K562 (cell line): ENCODE measurements at regions not wholly inside any gene's neighbourhood (a gene's known extent, or its start where the extent isn't known, plus 50 kb on each side); places are given as distances from the start of the nearest gene placed in this dataset.

ENCODE experiments used
- ATAC-seq: fragments of 200-7000 bp; cut with Tn5 transposase; 3 replicates; pipeline ENCODE4 v1.9.1; 2020; ENCODE audit warnings: moderate library complexity
- BruUV-seq: library from RNA; stranded (reverse); fragments of 400-500 nt; replicated peaks from 2 replicates; lab custom pipeline; 2021; lab: Mats Ljungman, UMichigan
- CTCF ChIA-PET: fragments of 300-600 bp; formaldehyde crosslinking; extraction: SDS; loops from one replicate; lab custom pipeline; 2021; ENCODE audit warnings: low intra/inter-chr PET ratio; lab: Yijun Ruan, JAX
- POLR2A ChIA-PET: fragments of 300-600, 350-650 bp; sonication (Branson Sonifier 250); formaldehyde crosslinking; extraction: SDS; loops from one replicate; lab custom pipeline; 2021; ENCODE audit warnings: antibody characterized with exemption, inconsistent platforms; lab: Yijun Ruan, JAX
- DNase-seq, 4 experiments: peaks; one replicate each; pipeline versions ENCODE4 v3.0.0 to v3.0.0-alpha.2; 2011 to 2018; ENCODE audit warnings: low spot score in 3 of 4, mixed read lengths in 3 of 4; ENCODE audit errors: extremely low read depth in 1 of 4
- FAIRE-seq: peaks from 2 replicates; lab custom pipeline; 2011; peaks lifted over from hg19 to GRCh38; lab: Jason Lieb, UNC
- H2AFZ ChIP-seq: 2 replicates; pipeline ENCODE4 v1.6.0; 2011; ENCODE audit warnings: low read depth, low read length, control low read depth, inconsistent platforms
- H3K27ac ChIP-seq: fragments of 200-600 bp; 3 replicates; pipeline ENCODE4 v1.8.0; 2011; ENCODE audit warnings: low read depth, mild to moderate bottlenecking, control low read depth, inconsistent platforms, low read length, moderate library complexity, mixed read lengths; ENCODE audit errors: extremely low read depth
- H3K27me3 ChIP-seq, 2 experiments: fragments of 300-600 bp in 1 of 2; 2 replicates in 1 of 2; 3 replicates in 1 of 2; pipeline versions ENCODE4 v1.6.0 to v1.8.0; 2011; ENCODE audit warnings: inconsistent platforms in 2 of 2, low read length in 2 of 2, mild to moderate bottlenecking in 1 of 2, mixed read lengths in 1 of 2, moderate library complexity in 1 of 2; ENCODE audit not compliant: control insufficient read depth in 2 of 2, insufficient read depth in 2 of 2
- H3K36me3 ChIP-seq: fragments of 300-600 bp; 3 replicates; pipeline ENCODE4 v1.8.0; 2011; ENCODE audit warnings: mild to moderate bottlenecking, low read length, inconsistent platforms; ENCODE audit not compliant: control insufficient read depth, insufficient read depth
- H3K4me1 ChIP-seq, 2 experiments: fragments of 200-600 bp in 1 of 2; replicated peaks in 1 of 2; 2 replicates in 1 of 2; 3 replicates in 1 of 2; pipeline versions ENCODE4 v1.5.1 to v1.8.0; 2011; ENCODE audit warnings: inconsistent platforms in 2 of 2, low read length in 2 of 2, mild to moderate bottlenecking in 1 of 2, mixed read lengths in 1 of 2, moderate library complexity in 1 of 2; ENCODE audit not compliant: control insufficient read depth in 2 of 2, insufficient read depth in 2 of 2
- H3K4me2 ChIP-seq: 2 replicates; pipeline ENCODE4 v1.6.1; 2011; ENCODE audit warnings: low read length, control low read depth, inconsistent platforms, mixed read lengths; ENCODE audit not compliant: insufficient read depth
- H3K4me3 ChIP-seq: fragments of 200-600 bp; sonication (generic), shearing (Covaris generic); 2 replicates; pipeline ENCODE4 v1.5.1; 2016; ENCODE audit warnings: control low read depth, inconsistent platforms
- H3K79me2 ChIP-seq: fragments of 200-600 bp; 3 replicates; pipeline ENCODE4 v1.8.0; 2011; ENCODE audit warnings: low read length, inconsistent platforms; ENCODE audit not compliant: control insufficient read depth, insufficient read depth
- H3K9ac ChIP-seq, 2 experiments: 2 replicates each; pipeline versions ENCODE4 v1.6.0 to v1.6.1; 2011; ENCODE audit warnings: low read depth in 2 of 2, low read length in 2 of 2, control low read depth in 1 of 2, inconsistent platforms in 1 of 2, mild to moderate bottlenecking in 1 of 2, mixed read lengths in 1 of 2; ENCODE audit not compliant: insufficient read depth in 1 of 2
- H3K9me1 ChIP-seq: one replicate; pipeline ENCODE4 v1.6.0; 2011; ENCODE audit warnings: inconsistent platforms, mild to moderate bottlenecking, low read length, moderate library complexity; ENCODE audit not compliant: control insufficient read depth, insufficient read depth
- H3K9me3 ChIP-seq: replicated peaks from 2 replicates; pipeline ENCODE4 v1.5.1; 2011; ENCODE audit warnings: low read depth, low read length, inconsistent platforms; ENCODE audit not compliant: control insufficient read depth, insufficient read depth
- H4K20me1 ChIP-seq: replicated peaks from 2 replicates; pipeline ENCODE4 v1.6.1; 2011; ENCODE audit warnings: low read length, inconsistent platforms, mixed read lengths; ENCODE audit not compliant: control insufficient read depth, insufficient read depth
- CCNT2 ChIP-seq: IDR thresholded peaks from 2 replicates; pipeline ENCODE4 v1.6.1; 2011; ENCODE audit warnings: borderline replicate concordance, low read depth, mild to moderate bottlenecking, moderate library complexity, mixed read lengths, low read length; ENCODE audit not compliant: insufficient read length; ENCODE audit errors: extremely low read depth
- CHD1 ChIP-seq: fragments of 200-600 bp; sonication (generic); IDR thresholded peaks from one replicate; pipeline ENCODE4 v1.6.1; 2012; ENCODE audit warnings: mild to moderate bottlenecking, moderate library complexity, low read length, inconsistent platforms
- HDAC1 ChIP-seq, 2 experiments: fragments of 450-650 bp; IDR thresholded peaks; 2 replicates each; pipeline ENCODE4 v1.6.1; 2016 to 2017; ENCODE audit warnings: inconsistent platforms in 1 of 2, mild to moderate bottlenecking in 1 of 2, moderate library complexity in 1 of 2
- KDM2B ChIP-seq: fragments of 250-450 bp; sonication (Bioruptor Pico); IDR thresholded peaks from 2 replicates; pipeline ENCODE4 v1.8.0; 2021; ENCODE audit warnings: mild to moderate bottlenecking, moderate library complexity
- SRSF3 ChIP-seq: fragments of 200-400 bp; formaldehyde crosslinking; IDR thresholded peaks from 2 replicates; pipeline ENCODE4 v1.6.1; 2016; ENCODE audit warnings: mild to moderate bottlenecking, low read length, moderate library complexity; ENCODE audit not compliant: insufficient read depth
- TCF7L2 ChIP-seq: fragments of 150-350 bp; IDR thresholded peaks from 2 replicates; pipeline ENCODE4 v1.6.1; 2016; ENCODE audit warnings: low read depth, mild to moderate bottlenecking, low read length, moderate library complexity
- ZC3H4 ChIP-seq: sonication (generic); formaldehyde crosslinking; IDR thresholded peaks from 2 replicates; pipeline ENCODE4 v1.9.0; 2021; ENCODE audit warnings: missing genetic modification reagents, borderline replicate concordance
- ZFP30 ChIP-seq: fragments of 250-450 bp; sonication (Bioruptor Pico); IDR thresholded peaks from 2 replicates; pipeline ENCODE4 v1.8.0; 2022; ENCODE audit warnings: moderate library complexity, mild to moderate bottlenecking, inconsistent platforms, borderline replicate concordance
- ZNF311 ChIP-seq: fragments of 250-450 bp; sonication (Bioruptor Pico); IDR thresholded peaks from 2 replicates; pipeline ENCODE4 v1.4.0; 2020; ENCODE audit warnings: mild to moderate bottlenecking, moderate library complexity
- ZNF445 ChIP-seq: fragments of 250-450 bp; sonication (Bioruptor Pico); IDR thresholded peaks from 2 replicates; pipeline ENCODE4 v1.4.0; 2020; ENCODE audit warnings: low read depth, mild to moderate bottlenecking, moderate library complexity
- WGBS: fragments of 100-300 bp; shearing (Covaris generic); methylation state at CpG from one replicate; pipeline ENCODE4 v1.1.6; 2016; ENCODE audit warnings: low coverage, mixed read lengths; ENCODE audit not compliant: insufficient coverage; ENCODE audit errors: missing lambda C conversion rate; 5-methylcytosine and 5-hydroxymethylcytosine counted together
- in situ Hi-C: fragments of 300-500 bp; cut with MboI; formaldehyde crosslinking; loops from 4 replicates; pipeline ENCODE4 v1.15.0; 2018; ENCODE audit warnings: inconsistent platforms, mixed read lengths
- intact Hi-C: fragments of 100-400 bp; cut with micrococcal nuclease; formaldehyde crosslinking; loops from 2 replicates; pipeline ENCODE4 v1.14.2; 2022

DNA sequence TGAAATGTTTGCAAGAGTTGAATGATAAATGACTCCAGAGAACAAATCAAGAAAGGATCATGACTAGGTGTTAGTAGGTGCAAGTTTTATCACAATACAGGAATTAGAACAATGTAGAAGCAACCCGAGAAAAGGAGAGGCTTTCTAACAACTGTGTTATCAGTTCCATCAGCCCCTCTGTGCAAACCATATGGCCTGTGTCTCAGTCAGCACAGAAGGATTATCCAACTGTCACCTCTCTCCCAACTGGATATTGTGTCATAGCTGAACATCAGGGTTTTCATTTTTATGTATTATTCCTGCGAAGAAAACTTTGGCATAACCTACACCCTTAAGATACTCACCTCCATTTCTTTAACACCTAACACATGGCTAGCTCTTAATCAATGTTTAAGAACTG, 321.6 kb upstream of the RND3 start:
- Histone ChIP-seq H3K79me2 (no peaks in the 10 kb centered on the region), H3K4me2 (no peak overlapping the region), H3K36me3 (no peaks in the 10 kb centered on the region), H3K9me3 (0 out of 2 replicates have a peak, but pooled peaks cover 4% of the 10 kb centered on the region), H3K4me3 (no peak overlapping the region), H3K27me3 (no peaks in the 10 kb centered on the region), H2AFZ (no peak overlapping the region), H3K4me1 (no peaks in the 10 kb centered on the region), H3K9ac (no peak overlapping the region), H3K27ac (no peak overlapping the region), H3K9me1 (no peaks in the 10 kb centered on the region), H4K20me1 (no peaks in the 10 kb centered on the region)
- CTCF ChIA-PET = no interaction called here
- POLR2A ChIA-PET = no interaction called here
- intact Hi-C loops (no loop called here), in situ Hi-C loops (no loop called here)
- FAIRE-seq (no peak), ATAC-seq (no peak), DNase-seq (no peak)
- no TSS peak for BruUV-seq
- WGBS = 0% methylated on average over 2 of the region's 2 CpGs
- TF ChIP-seq ZNF311 (CRISPR knock-in tag) (no peak), ZNF445 (CRISPR knock-in tag) (no peak), CHD1 (no peak), ZC3H4 (CRISPR knock-in tag) (no peak), ZFP30 (CRISPR knock-in tag) (no peak), HDAC1 (IDR thresholded peaks at IDR 0.05) (no peak), CCNT2 (no peak), KDM2B (CRISPR knock-in tag) (no peak), TCF7L2 (no peak), SRSF3 (no peak)
